ENCODE measurements at regions not wholly inside any gene's neighbourhood (a gene's known extent, or its start where the extent isn't known, plus 50 kb on each side); places are given as distances from the start of the nearest gene placed in this dataset.
"Not testable (repeated sequence)": the region's sequence is repeated elsewhere in the genome, so short reads cannot be mapped to it uniquely, and the experiment has no call there.

DNA sequence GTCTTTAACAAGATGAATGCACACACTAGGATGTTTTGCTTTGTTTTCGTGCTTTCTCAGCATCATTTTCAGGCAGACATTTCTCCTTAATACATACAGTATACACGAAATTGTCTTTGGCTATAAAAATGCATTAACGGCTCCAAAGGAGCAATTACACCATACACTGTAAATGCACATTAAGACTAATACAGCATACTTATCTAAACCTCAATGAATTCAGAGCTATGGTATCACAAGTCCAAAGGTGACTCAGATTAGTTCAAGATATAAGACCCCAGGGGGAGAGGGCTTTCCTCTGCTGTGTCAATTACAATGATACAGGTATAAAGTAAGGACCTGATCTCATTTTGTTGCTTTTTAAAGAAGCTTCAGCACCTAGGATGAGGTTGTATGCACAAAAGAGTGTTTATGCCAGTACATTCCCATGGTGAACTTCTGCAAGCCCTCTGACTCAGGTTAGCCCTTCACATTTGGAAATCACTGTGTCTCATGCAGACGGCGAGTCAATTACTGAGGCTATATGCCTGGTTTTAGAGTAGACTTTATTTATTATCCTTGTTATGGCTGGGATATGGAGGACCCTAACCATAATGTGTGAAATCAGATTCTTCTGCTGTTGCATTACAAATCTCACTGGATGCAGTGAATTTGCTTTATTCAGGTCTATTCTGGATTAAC is 233.3 kb downstream of the ZNF608 start:
- DNase-seq (ENCODE audit: low spot score): no peak

DNA sequence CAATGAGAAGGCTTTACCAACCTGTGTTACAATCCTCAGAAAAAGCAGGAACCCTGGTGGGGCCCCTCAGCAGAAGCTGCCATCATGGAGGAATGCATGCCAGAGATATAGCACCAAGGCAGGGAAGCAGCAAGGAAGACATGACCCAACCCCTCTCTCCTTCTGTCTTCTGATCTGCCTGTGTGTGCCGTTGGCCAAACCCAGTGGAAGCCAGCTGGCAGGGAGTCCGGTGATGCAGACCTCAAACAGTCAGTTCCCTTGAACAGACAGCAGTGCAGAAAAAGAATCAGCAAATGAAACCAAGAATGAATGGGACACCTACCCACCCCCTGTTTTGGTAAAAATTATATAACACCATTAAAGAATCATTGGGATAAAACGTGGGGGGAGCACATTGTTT is 234.2 kb downstream of the ZNF608 start:
- DNase-seq (ENCODE audit: low spot score): no peak

DNA sequence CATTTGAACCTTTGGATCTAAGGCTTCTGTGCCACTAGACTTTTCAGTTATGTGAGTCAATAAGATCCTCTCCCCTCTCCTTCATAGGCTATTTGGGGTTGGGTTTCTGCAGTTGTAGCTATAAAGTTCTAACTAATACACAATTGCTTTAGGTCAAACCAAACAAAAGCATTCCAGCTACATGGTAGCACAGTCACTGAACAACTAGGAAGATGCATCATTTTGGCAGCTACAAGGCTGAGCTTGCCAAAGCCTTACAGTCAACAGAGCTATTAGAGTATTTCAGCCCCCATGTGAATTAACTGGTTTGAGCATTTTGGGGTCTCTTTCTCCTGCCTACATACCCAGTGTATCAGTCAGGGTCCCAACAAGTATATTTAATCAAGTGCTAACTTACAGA is 234.6 kb downstream of the ZNF608 start:
- DNase-seq (ENCODE audit: low spot score): no peak

DNA sequence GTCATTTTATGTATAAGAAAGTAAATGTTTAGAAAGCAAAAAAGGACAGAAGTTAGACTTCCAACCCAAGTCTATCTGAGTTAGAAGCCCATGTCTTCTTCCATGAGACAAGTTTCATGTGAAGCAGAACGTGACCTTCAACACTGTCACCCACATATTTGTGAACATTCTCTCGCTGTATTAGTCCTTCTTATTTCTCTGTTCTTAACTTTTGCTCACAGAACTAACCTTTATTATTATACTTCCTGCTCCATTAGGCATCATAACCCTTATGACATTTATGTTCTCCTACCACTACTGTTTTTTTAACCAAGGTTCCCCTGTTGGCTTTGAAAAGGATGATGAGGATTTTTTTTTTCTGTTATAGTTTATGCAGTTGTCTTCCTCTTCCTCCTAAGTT is 238.8 kb downstream of the ZNF608 start:
- no peak for DNase-seq (ENCODE audit: low spot score)

DNA sequence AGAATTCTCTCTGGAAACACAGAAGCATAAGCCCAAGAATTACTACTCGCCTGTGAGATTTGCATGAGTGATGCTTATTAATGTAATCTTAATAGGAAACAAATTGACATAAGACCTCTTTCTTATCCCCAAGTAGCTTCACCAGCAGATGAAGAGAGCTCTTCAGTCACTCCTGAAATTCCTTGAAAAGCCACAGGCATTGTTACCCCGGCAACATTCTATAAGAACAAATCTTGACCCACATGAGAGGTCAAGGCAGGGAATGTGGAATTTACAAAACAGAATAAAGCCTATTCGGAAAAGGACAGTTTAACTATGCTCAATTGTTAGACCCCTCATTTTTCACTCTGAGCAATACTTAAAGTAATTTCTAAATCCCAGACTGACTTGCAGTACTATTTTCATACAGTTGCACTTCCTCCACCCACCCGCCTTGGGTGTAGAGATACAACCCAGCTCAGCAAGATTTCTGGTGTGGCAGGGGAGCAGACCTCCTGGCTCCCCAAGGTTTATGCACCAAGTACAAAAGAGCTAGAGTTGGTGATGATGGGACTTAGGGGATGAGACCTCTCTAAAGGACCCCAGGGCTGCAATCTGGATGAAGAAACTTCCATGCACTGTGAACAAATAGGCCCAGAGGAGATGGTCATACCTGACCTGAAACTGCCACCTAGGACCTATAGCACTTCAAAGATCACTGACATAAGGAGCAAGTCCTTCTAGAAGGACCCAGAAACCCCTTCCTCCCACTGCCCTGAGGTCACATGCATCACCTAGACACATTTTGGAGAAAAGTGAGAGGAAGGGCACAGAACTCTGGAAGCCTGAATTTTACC is 242.1 kb downstream of the ZNF608 start:
- no peak for DNase-seq (ENCODE audit: low spot score)

DNA sequence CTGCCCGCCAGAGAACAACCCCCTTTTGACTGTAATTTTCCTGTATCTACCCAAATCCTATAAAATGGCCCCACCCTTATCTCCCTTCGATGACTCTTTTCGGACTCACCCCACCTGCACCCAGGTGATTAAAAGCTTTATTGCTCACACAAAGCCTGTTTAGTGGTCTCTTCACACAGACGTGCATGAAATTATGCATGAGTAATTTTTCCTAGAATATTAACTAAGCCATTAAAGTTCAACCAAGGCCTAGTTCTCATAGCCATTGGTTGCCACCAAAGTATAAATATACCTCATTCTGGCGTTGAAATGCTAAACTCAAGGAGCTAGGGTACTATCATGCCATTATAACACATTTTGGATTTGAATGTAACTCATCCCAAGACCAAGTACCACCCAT is 243.9 kb downstream of the ZNF608 start:
- no peak for DNase-seq (ENCODE audit: low spot score)

DNA sequence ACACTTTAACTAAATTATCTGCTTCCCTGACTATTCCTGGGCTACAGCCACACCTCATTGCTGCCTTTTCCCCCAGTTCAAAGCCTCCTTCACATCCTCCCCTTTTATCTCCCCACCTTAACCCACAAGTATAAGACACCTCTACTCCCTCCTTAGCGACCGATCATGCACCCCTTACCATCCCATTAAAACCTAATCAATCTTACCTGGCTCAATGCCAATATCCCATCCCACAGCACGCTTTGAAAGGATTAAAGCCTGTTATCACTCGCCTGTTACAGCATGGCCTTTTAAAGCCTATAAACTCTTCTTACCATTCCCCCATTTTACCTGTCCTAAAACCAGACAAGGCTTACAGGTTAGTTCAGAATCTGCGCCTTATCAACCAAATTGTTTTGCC is 246.6 kb downstream of the ZNF608 start:
- DNase-seq (ENCODE audit: low spot score): not testable (repeated sequence)

DNA sequence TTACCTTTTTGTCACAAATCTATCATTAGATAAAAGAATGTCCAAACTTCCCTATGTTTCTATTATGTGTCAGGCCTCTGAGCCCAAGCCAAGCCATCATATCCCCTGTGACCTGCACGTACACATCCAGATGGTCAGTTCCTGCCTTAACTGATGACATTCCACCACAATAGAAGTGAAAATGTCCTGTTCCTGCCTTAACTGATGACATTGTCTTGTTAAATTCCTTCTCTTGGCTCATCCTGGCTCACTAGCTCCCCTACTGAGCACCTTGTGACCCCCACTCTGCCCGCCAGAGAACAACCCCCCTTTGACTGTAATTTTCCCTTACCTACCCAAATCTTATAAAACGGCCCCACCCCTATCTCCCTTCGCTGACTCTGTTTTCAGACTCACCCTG is 249.5 kb downstream of the ZNF608 start:
- DNase-seq (ENCODE audit: low spot score): not testable (repeated sequence)

DNA sequence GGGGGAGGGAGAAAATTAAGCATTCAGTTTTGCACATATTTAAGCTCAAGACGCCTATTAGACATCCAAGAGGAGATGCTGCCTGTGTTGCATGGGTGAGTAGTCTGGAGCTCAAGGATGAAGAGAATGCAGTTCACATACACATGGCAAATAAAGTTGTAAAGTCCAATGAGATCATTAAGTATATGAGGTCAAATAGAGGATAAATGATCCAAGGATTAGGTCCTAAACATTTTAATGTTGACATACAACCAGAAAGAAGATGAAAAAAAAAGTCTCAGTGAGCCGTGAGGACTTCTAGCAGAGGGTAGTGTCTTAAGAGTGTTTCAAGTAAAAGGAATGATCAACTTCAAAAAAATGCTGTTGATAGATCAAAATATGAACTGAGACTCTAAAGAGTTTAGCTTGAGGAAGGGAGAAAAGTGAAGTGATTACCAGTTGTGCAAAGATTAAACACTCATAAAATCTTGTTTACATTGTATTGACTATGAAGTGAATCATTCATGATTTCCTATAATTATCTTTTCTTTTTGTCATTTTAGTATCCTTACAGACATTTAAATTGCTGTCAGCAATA is 251.8 kb downstream of the ZNF608 start:
- no peak for DNase-seq (ENCODE audit: low spot score)

DNA sequence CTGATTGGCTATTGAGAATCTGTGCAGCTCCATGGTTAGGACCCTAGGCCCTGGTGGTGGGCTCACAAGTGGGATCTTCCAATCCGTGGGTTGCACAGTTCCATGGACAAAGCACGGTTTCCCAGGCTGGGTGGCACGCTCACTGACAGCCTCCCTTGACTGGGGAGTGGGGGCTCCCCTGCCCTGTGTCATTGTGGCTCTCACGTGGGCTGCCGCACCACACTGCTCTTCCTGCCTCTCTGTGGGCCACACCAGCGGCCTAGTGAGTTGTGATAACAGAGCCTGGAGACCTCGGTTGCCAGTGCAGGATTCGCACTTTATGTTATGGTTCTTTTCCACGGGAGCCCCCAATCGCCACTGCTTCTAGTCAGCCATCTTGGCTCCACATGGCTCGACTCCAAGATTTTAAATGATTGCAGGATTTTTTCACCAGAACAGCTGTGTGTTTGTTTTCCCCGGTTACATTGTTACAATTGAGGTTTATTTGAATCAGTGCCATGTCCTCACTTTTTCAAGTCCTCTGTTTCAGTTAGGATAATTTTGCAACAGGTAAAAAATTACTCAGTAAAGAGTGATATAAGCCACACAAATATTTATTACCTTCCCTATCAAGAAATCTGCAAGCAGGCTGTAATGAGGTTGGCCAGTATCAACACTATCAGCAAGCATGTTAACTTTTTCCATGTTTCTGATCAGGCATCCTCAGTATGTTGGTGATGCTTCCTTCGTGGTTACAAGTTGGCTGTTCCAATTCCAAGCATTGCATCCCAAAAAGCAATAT is 253.8 kb downstream of the ZNF608 start:
- DNase-seq (ENCODE audit: low spot score): no peak

DNA sequence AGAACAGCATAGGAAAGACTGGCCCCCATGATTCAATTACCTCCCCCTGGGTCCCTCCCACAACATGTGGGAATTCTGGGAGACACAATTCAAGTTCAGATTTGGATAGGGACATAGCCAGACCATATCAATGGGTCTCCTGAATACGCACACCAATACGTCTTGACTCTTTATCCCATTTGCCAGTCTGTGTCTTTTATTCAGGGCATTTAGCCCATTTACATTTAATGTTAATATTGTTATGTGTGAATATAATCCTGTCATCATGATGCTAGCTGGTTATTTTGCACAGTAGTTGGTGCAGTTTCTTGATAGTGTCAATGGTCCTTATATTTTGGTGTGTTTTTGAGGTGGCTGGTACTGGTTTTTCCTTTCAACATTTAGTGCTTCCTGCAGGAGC is 256.1 kb downstream of the ZNF608 start:
- not testable (repeated sequence) for DNase-seq (ENCODE audit: low spot score)

DNA sequence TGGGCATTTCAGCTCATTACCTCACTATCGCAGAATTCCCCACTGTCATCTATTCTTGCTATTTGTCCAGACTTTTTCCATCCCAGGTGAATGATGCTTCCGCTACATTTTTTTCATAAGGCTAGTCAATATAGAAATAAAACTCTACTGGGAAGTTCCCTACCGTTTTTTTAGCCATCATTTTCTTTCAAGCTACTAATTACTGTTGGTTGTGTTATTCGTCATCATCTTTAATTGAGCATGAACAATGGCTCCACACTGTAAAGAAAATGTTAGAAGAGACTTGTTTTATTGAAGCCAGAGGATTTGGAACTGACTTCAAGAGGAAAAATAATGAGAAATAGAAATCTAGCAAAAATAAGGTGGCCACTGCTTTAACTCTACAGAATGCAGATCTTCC is 265.0 kb downstream of the ZNF608 start:
- no peak for DNase-seq (ENCODE audit: low spot score)

DNA sequence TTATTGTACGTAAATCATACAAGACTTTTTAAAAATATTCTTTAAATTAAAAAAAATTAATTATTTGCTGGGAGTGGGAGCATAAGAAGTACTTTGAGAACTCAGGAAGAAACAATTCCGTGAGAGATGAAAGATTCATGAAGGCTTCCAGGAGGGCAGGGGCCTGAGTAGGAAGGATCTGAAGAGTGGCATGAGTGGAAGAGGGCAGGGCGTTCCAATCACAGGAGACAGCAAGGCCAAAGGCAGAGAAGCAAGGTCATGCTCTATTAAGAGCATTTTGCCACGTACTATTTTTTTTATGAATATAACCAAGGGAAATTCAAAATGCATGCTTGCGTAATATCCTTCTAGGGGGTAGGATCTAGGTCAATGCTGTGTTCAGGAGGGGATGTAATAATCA is 265.5 kb downstream of the ZNF608 start:
- DNase-seq (ENCODE audit: low spot score): no peak

DNA sequence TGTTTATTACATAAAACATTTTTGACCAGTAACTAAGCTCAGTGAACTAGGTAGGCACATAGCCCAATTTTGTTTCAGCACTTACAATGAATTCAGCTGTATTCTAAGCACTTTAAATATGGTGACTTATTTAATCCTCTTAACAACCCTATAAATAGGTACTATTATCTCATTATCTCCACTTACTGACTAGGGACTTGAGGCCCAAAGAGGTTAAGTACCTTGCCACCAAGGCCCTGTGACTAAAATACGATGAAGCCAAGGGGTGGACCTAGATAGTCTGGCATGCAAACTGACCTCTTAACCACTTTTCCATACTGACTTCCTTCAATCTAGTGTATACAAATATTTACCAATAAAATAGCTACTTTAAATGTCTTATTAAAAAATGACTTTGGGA is 266.4 kb downstream of the ZNF608 start:
- DNase-seq (ENCODE audit: low spot score): no peak

DNA sequence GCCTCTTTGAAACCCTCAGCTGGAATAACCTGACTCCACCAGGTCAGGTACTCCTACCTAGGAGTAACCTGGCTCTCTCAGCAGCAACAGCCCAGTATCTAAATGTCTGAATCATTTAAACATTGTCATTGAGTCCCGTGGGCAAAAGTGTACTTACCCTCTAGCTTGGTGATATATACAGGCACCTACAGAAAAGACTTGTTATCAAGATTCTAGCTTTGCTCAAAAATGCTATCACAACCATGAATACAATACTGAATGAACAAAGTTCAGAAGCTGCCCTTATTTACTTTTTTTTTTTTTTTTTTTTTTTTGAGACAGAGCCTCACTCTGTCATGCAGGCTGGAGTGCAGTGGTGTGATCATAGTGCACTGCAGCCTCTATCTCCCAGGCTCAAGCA is 268.2 kb downstream of the ZNF608 start:
- no peak for DNase-seq (ENCODE audit: low spot score)

DNA sequence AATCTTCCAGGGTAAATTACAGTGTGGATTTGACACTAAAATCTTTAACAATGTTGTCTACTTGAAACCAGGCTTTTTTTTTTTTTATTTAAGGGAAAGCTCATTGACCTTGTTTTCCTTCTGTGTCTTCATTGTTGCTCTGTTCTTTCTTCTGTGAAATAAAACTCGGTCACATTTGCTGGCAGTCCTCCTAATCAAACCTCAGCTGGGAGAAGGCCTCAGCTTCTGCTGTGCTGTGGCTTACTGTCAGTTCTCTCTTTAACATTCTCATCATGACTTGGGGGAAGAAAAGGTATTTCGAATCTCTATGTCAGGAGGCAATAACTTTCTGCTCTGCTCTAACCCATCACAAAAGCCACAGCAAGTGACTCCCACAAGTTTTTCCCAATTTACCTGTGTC is 268.9 kb downstream of the ZNF608 start:
- no peak for DNase-seq (ENCODE audit: low spot score)

DNA sequence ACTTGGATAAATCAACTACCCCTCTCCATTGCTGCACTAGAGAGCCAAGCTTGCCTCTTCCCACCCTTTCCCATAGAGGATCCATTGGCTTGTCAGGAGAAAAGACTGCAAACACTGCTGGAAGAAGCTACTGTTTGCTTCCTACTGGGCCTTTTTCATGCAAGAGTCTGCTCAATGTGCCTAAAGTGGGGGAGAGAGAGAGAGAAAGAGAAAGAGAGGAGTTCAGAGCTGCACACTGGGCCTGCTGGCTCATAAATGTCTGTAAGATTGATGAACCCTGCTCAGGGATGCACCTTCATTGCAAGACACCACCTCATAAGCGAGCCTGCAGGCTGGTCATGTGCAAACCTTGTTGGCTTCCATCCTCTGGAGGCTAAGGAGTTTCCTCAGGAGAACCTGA is 269.4 kb downstream of the ZNF608 start:
- no peak for DNase-seq (ENCODE audit: low spot score)

DNA sequence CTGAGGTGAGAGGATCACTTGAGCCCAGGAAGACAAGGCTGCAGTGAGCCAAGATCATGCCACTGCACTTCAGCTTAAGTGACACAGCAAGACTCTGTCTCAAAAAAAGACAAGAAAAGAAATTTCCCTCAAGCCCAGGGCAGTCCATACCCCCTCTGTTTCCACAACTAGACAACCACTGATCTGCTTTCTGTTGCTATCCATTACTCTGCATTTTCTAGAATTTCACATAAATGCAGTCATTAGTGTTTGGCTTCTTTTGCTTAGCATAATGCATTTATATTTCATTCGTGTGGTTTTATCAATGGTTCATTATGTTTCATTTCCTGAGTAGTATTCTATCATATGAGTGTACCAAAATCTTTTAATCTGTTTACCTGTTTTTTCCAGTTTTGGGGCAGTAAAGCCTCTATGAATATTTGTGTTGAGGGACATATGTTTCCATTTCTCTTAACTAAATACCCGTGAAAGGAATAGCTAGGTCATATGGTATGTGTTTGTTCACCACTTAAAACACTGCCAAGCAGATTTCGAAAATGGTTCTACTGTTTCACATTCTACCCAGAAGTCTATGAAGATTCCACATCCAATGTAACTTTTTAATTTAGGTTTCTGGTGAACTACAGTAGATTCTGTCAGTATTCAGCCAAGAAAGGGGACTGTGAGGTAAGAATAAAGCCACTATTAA is 271.8 kb downstream of the ZNF608 start:
- no peak for DNase-seq (ENCODE audit: low spot score)

DNA sequence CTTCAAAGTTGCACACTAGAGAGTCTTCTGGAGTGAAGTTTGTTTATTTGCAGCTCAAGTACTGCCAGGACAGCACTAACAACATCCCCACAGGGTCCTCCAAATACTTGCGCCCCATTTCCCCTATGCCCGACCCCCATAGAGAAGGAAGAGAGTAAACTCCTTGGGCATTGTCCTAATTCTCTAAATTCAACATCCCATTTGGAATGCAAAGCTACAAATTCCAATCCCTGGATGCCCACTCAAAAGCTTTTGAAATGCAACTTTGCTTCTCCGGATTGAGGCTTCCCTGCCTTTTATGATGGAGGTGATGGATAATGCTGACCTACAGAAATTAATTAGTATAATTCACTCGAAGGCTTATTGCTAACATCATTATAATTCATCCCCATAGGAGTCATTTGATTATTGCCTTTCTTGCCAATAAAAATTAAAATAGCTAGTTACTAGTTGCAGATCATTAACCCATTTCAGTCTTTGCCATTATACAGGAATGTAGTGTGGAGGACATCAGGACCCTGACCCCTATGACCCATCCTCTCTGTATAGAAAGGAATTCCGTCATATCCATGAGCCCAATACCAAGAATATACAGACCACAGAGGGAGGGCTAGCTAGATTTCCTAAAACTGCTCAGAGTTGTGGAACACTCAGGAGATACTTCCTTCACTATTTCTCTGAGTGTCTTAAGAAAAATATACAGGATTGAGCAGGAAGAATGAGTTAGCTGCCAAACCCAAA is 277.6 kb downstream of the ZNF608 start:
- DNase-seq (ENCODE audit: low spot score): no peak

DNA sequence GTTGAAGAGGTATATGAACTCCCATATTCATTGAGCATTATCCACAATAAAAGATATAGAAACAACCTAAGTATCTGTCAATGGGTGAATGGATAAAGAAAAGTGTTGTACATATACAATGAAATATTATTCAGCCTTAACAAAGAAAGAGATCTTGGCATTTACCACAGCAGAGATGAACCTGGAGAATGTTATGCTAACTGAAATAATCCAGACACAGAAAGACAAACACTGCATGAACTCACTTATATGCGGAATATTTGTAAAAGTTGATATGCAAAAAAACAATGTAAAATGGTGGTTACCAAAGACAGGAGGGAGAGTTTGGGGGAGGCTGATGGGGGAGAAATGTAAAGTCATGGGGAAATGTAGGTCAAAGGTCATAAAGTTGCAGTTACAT is 278.7 kb downstream of the ZNF608 start:
- no peak for DNase-seq (ENCODE audit: low spot score)

DNA sequence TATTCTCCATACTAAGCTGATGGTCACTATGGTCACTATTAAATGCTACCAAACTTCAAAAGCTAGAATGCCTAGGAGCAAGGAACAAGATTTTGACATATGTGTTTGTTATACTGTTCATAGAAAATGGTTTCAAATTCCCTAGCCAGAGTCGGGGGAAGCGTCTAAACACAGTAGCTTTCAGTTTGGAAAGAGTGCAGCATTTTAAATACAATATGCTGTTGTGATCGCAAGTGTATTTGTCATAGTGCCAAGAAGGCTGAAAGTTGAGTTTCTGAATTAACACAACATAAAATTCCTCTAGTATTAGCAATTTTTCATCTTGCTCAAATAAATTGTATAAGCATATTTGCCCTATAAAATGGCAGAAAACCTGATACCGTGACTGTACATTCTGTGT is 280.4 kb downstream of the ZNF608 start:
- DNase-seq (ENCODE audit: low spot score): no peak
